GM10248 (cell line): ENCODE measurements at regions not wholly inside any gene's neighbourhood (a gene's known extent, or its start where the extent isn't known, plus 50 kb on each side); places are given as distances from the start of the nearest gene placed in this dataset.

Experiments used
- CTCF ChIA-PET: fragments of 300-600 bp; sonication (Branson Sonifier 250); formaldehyde crosslinking; extraction: SDS; loops from one replicate; lab custom pipeline; 2021; ENCODE audit warnings: antibody characterized with exemption; lab: Yijun Ruan, JAX
- POLR2A ChIA-PET: fragments of 350-650 bp; sonication (Branson Sonifier 250); formaldehyde crosslinking; extraction: SDS; loops from one replicate; lab custom pipeline; 2020; ENCODE audit warnings: antibody characterized with exemption; lab: Yijun Ruan, JAX
- DNase-seq: peaks from one replicate; pipeline ENCODE4 v3.0.0; 2012; ENCODE audit errors: extremely low spot score
- TF ChIP-seq, protein P1 (sequence below): IDR thresholded peaks from 2 replicates; pipeline ENCODE4 v1.5.1; 2012; ENCODE audit warnings: mild to moderate bottlenecking, low read depth; ENCODE audit errors: extremely low read depth, missing control alignments, control extremely low read depth

DNA sequence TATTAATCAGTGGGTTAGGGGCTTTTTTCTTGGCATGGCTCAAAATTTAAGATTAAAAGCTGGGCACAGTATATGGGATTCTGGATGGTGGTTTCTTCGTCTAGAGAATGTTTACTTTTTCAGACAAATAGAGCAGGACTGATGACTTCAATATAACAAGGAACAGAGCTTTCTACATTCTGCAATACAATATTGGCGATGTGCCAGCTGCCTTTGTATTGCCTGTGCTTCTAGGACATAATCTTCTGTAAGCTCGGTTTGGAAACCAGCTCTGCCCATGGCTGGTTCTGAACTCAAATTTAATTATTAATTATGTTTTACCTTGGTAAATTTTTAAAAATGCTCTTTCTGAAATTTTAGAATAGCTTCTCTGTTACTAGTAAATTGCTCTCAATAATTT is 139.1 kb upstream of the TRPC4 start:
- POLR2A ChIA-PET: no interaction called here
- TF ChIP-seq, protein P1, sequence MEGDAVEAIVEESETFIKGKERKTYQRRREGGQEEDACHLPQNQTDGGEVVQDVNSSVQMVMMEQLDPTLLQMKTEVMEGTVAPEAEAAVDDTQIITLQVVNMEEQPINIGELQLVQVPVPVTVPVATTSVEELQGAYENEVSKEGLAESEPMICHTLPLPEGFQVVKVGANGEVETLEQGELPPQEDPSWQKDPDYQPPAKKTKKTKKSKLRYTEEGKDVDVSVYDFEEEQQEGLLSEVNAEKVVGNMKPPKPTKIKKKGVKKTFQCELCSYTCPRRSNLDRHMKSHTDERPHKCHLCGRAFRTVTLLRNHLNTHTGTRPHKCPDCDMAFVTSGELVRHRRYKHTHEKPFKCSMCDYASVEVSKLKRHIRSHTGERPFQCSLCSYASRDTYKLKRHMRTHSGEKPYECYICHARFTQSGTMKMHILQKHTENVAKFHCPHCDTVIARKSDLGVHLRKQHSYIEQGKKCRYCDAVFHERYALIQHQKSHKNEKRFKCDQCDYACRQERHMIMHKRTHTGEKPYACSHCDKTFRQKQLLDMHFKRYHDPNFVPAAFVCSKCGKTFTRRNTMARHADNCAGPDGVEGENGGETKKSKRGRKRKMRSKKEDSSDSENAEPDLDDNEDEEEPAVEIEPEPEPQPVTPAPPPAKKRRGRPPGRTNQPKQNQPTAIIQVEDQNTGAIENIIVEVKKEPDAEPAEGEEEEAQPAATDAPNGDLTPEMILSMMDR: no peak
- CTCF ChIA-PET: interaction anchor here (1.3 kb wide), 2 partner anchors 9 to 25 kb away, joined by 3 to 5 read pairs; no protein-coding TSS in a partner anchor
- no peak for DNase-seq

GRCh38 chr13:38002606-38003005 is 133.0 kb upstream of the TRPC4 start:
- TF ChIP-seq, protein P1: no peak
- POLR2A ChIA-PET: no interaction called here
- no peak for DNase-seq
- CTCF ChIA-PET: no interaction called here

DNA sequence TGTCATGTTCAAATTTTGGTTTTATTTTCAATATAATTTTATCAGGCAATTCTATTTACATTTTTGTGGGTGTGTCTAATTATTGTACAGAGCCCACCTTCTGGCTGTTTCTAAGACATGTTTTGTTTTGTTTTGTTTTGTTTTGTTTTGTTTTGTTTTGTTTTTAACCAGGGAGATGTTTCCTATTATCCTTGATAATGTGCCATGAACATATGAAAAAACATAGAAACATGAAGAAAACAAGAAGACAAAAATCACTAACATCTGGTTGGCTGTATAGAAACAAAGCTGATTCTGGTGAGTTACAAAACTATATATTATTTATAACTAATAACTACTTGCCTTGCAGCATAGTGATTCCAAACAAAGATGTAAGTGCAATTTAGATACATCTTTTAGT is 128.1 kb upstream of the TRPC4 start:
- ChIA-PET CTCF (no interaction called here), POLR2A (no interaction called here)
- TF ChIP-seq, protein P1: no peak
- no peak for DNase-seq

- POLR2A ChIA-PET: no interaction called here
- DNase-seq: no peak
- TF ChIP-seq, protein P1: no peak
- CTCF ChIA-PET: interaction anchor here (0.9 kb wide), 1 partner anchor 8 kb away, joined by 4 read pairs; no protein-coding TSS in a partner anchor
These were observed 125.5 kb upstream of the TRPC4 start for GRCh38 chr13:37995092-37995491.

DNA sequence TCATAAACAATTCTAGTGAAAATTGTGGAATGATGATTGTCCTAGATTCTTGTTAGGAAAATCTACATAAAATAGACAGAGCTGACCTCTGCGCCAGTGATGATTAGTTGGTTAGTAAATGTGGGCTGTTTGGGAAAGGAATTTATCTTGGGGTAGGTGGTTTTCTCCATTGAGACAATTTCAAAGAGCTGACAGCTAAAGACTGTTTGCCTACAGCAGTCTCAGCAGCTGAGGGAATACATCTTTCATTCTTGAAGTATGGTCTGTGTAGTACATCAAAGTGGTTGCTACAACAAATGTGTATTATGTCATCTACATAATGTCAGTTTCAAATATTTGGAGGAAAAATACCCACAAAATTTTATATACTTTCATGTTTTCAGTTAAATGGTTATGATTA is 117.2 kb upstream of the TRPC4 start:
- ChIA-PET CTCF (no interaction called here), POLR2A (no interaction called here)
- TF ChIP-seq, protein P1: no peak
- DNase-seq: no peak

GRCh38 chr13:37985281-37985680 is 115.7 kb upstream of the TRPC4 start:
- TF ChIP-seq, protein P1: no peak
- ChIA-PET CTCF (no interaction called here), POLR2A (no interaction called here)
- DNase-seq: no peak

- TF ChIP-seq, protein P1: no peak
- no peak for DNase-seq
- ChIA-PET CTCF (no interaction called here), POLR2A (no interaction called here)
These were observed 114.8 kb upstream of the TRPC4 start for GRCh38 chr13:37984357-37984756.
